H1 (cell line): ENCODE measurements at regions not wholly inside any gene's neighbourhood (a gene's known extent, or its start where the extent isn't known, plus 50 kb on each side); places are given as distances from the start of the nearest gene placed in this dataset.
"Not testable (repeated sequence)": the region's sequence is repeated elsewhere in the genome, so short reads cannot be mapped to it uniquely, and the experiment has no call there.

Experiments
- CTCF ChIA-PET: fragments of 300-600 bp; sonication (Branson Sonifier 250); formaldehyde crosslinking; loops from one replicate; lab custom pipeline; 2021; ENCODE audit not compliant: partially characterized antibody; lab: Charles Lee
- POLR2A ChIA-PET: fragments of 300-600 bp; sonication (Branson Sonifier 250); formaldehyde crosslinking; loops from one replicate; lab custom pipeline; 2021; ENCODE audit warnings: inconsistent platforms; ENCODE audit not compliant: partially characterized antibody; lab: Charles Lee
- DNase-seq, 2 experiments: peaks; one replicate each; pipeline versions ENCODE4 v3.0.0 to v3.0.0-alpha.2; 2010 to 2022; ENCODE audit warnings: low spot score in 2 of 2, low read depth in 1 of 2, mixed read lengths in 1 of 2
- FAIRE-seq: peaks from 2 replicates; lab custom pipeline; 2011; peaks lifted over from hg19 to GRCh38; lab: Jason Lieb, UNC
- H2AFZ ChIP-seq: 2 replicates; pipeline ENCODE4 v1.8.1; 2012; ENCODE audit warnings: low read length, inconsistent platforms
- H2AK5ac ChIP-seq: 2 replicates; pipeline ENCODE4 v1.6.1; 2013; ENCODE audit warnings: low read depth, low read length
- H2BK120ac ChIP-seq: replicated peaks from 2 replicates; pipeline ENCODE3; 2013; ENCODE audit warnings: low read depth, low read length, inconsistent platforms
- H2BK12ac ChIP-seq: 2 replicates; pipeline ENCODE4 v1.6.1; 2013; ENCODE audit warnings: low read depth, low read length
- H2BK15ac ChIP-seq: 2 replicates; pipeline ENCODE4 v1.6.1; 2013; ENCODE audit warnings: low read length
- H2BK20ac ChIP-seq: 2 replicates; pipeline ENCODE4 v1.6.1; 2013; ENCODE audit warnings: low read length
- H2BK5ac ChIP-seq: 2 replicates; pipeline ENCODE4 v1.6.1; 2013; ENCODE audit warnings: low read depth, low read length
- H3K14ac ChIP-seq: 2 replicates; pipeline ENCODE4 v1.6.1; 2013; ENCODE audit warnings: inconsistent platforms; ENCODE audit not compliant: insufficient read length
- H3K18ac ChIP-seq: 2 replicates; pipeline ENCODE4 v1.6.1; 2013; ENCODE audit warnings: low read length; ENCODE audit errors: extremely low read depth
- H3K23ac ChIP-seq: 2 replicates; pipeline ENCODE4 v1.6.1; 2013; ENCODE audit warnings: inconsistent platforms; ENCODE audit not compliant: insufficient read length
- H3K23me2 ChIP-seq: 2 replicates; pipeline ENCODE4 v1.6.1; 2013; ENCODE audit warnings: low read depth, low read length
- H3K27ac ChIP-seq: 2 replicates; pipeline ENCODE4 v1.6.1; 2011; ENCODE audit warnings: low read depth, low read length, inconsistent platforms
- H3K27me3 ChIP-seq, 4 experiments: replicated peaks in 1 of 4; 1 replicate in 1 of 4; 2 replicates in 3 of 4; pipeline versions ENCODE4 v1.6.1 to v1.8.1; 2011 to 2013; ENCODE audit warnings: low read length in 3 of 4, mild to moderate bottlenecking in 3 of 4, inconsistent platforms in 2 of 4, mixed read lengths in 2 of 4, moderate library complexity in 1 of 4; ENCODE audit not compliant: control insufficient read depth in 3 of 4, insufficient read depth in 3 of 4; ENCODE audit errors: extremely low read depth in 1 of 4
- H3K36me3 ChIP-seq, 4 experiments: 2 replicates each; pipeline versions ENCODE4 v1.6.1 to v1.8.1; 2011 to 2013; ENCODE audit warnings: mild to moderate bottlenecking in 4 of 4, low read length in 3 of 4, moderate library complexity in 2 of 4, control low read depth in 1 of 4, inconsistent platforms in 1 of 4; ENCODE audit not compliant: insufficient read depth in 4 of 4, control insufficient read depth in 2 of 4
- H3K4ac ChIP-seq: replicated peaks from 2 replicates; pipeline ENCODE3; 2013; ENCODE audit warnings: low read length, low read depth, mixed read lengths, inconsistent platforms; ENCODE audit not compliant: insufficient read length
- H3K4me1 ChIP-seq, 4 experiments: replicated peaks in 1 of 4; 1 replicate in 1 of 4; 2 replicates in 3 of 4; pipeline versions ENCODE4 v1.6.1 to v1.8.1; 2011 to 2013; ENCODE audit warnings: low read length in 3 of 4, inconsistent platforms in 2 of 4, mixed read lengths in 1 of 4; ENCODE audit not compliant: insufficient read depth in 4 of 4, control insufficient read depth in 3 of 4
- H3K4me2 ChIP-seq, 2 experiments: 2 replicates each; pipeline versions ENCODE4 v1.6.1 to v1.8.1; 2011 to 2013; ENCODE audit warnings: low read depth in 2 of 2, low read length in 2 of 2, control low read depth in 1 of 2, inconsistent platforms in 1 of 2, mild to moderate bottlenecking in 1 of 2; ENCODE audit not compliant: insufficient read depth in 1 of 2
- H3K4me3 ChIP-seq, 4 experiments: fragments of 200-600, 300-600 bp in 1 of 4; sonication (generic), shearing (Covaris generic), sonication (Bioruptor Twin) in 1 of 4; 2 replicates each; pipeline versions ENCODE4 v1.5.1 to v1.8.1; 2011 to 2016; ENCODE audit warnings: low read length in 4 of 4, low read depth in 3 of 4, control low read depth in 2 of 4, inconsistent platforms in 2 of 4, mild to moderate bottlenecking in 2 of 4, mixed read lengths in 1 of 4, moderate library complexity in 1 of 4; ENCODE audit not compliant: insufficient read depth in 2 of 4; ENCODE audit errors: extremely low read depth in 1 of 4
- H3K56ac ChIP-seq: replicated peaks from 2 replicates; pipeline ENCODE3; 2013; ENCODE audit warnings: low read depth, mild to moderate bottlenecking, mixed read lengths, low read length, inconsistent platforms; ENCODE audit not compliant: insufficient read length
- H3K79me1 ChIP-seq: 2 replicates; pipeline ENCODE4 v1.6.1; 2013; ENCODE audit warnings: low read depth, low read length, control low read depth
- H3K79me2 ChIP-seq, 2 experiments: 2 replicates each; pipeline versions ENCODE4 v1.6.1 to v1.8.1; 2012 to 2013; ENCODE audit warnings: low read length in 2 of 2, mild to moderate bottlenecking in 2 of 2, inconsistent platforms in 1 of 2; ENCODE audit not compliant: insufficient read depth in 2 of 2, control insufficient read depth in 1 of 2
- H3K9ac ChIP-seq, 4 experiments: replicated peaks in 1 of 4; 1 replicate in 1 of 4; 2 replicates in 3 of 4; pipeline versions ENCODE4 v1.6.1 to v1.8.1; 2011 to 2013; ENCODE audit warnings: low read depth in 3 of 4, low read length in 3 of 4, control low read depth in 2 of 4, mild to moderate bottlenecking in 2 of 4, moderate library complexity in 2 of 4, inconsistent platforms in 1 of 4; ENCODE audit errors: extremely low read depth in 1 of 4
- H3K9me3 ChIP-seq, 2 experiments: 2 replicates each; pipeline versions ENCODE4 v1.6.1 to v1.8.1; 2012 to 2013; ENCODE audit warnings: mild to moderate bottlenecking in 2 of 2, moderate library complexity in 2 of 2, control low read depth in 1 of 2, inconsistent platforms in 1 of 2, low read depth in 1 of 2, low read length in 1 of 2, mixed read lengths in 1 of 2; ENCODE audit not compliant: insufficient read depth in 2 of 2
- H4K20me1 ChIP-seq, 2 experiments: replicated peaks in 1 of 2; 2 replicates each; pipeline versions ENCODE3 to v1.8.1; 2011 to 2013; ENCODE audit warnings: inconsistent platforms in 2 of 2, low read length in 2 of 2, mild to moderate bottlenecking in 1 of 2; ENCODE audit not compliant: insufficient read depth in 2 of 2, control insufficient read depth in 1 of 2
- H4K5ac ChIP-seq: 2 replicates; pipeline ENCODE4 v1.6.1; 2013; ENCODE audit warnings: low read length, low read depth, mixed read lengths, inconsistent platforms; ENCODE audit not compliant: insufficient read length
- H4K8ac ChIP-seq: 2 replicates; pipeline ENCODE4 v1.8.0; 2013; ENCODE audit warnings: mild to moderate bottlenecking, moderate library complexity, low read length, inconsistent platforms; ENCODE audit not compliant: insufficient read depth; ENCODE audit errors: extremely low read depth
- H4K91ac ChIP-seq: replicated peaks from 2 replicates; pipeline ENCODE3; 2013; ENCODE audit warnings: low read length, mixed read lengths, inconsistent platforms; ENCODE audit not compliant: insufficient read length
- POU5F1 ChIP-seq: IDR thresholded peaks from 2 replicates; pipeline ENCODE4 v1.6.1; 2011; ENCODE audit warnings: low read depth, mild to moderate bottlenecking, low read length, moderate library complexity
- WGBS, 2 experiments: shearing (Covaris generic) in 1 of 2; methylation state at CpG; one replicate each; pipeline versions ENCODE4 v1.1.6 to v1.1.7; 2013 to 2015; ENCODE audit warnings: low lambda C conversion rate in 2 of 2, mixed read lengths in 2 of 2, inconsistent platforms in 1 of 2, low coverage in 1 of 2, missing lambda C conversion rate in 1 of 2; ENCODE audit not compliant: insufficient replicate concordance in 2 of 2, insufficient coverage in 1 of 2, insufficient read length in 1 of 2; ENCODE audit errors: extremely low coverage in 1 of 2, missing lambda C conversion rate in 1 of 2; 5-methylcytosine and 5-hydroxymethylcytosine counted together

GRCh38 chr6:165837948-165838745, 175.1 kb upstream of the PDE10A start (continued):
- no peak for TF ChIP-seq POU5F1
- TF ChIP-seq, all 59 proteins: peak for 0

DNA sequence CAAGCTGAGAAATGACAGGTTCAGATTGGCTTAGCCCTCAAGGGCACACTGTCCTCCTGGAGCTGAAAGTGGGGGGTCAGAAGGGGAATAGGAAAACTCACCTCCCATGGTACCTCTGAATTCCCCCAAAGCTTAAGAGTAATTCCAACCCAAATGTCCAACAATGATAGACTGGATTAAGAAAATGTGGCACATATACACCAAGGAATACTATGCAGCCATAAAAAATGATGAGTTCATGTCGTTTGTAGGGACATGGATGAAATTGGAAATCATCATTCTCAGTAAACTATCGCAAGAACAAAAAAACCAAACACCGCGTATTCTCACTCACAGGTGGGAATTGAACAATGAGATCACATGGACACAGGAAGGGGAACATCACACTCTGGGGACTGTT, 173.6 kb upstream of the PDE10A start:
- H3K23ac ChIP-seq, H3K4me1 ChIP-seq, H3K4ac ChIP-seq, H3K9ac ChIP-seq, H2AFZ ChIP-seq, H2BK12ac ChIP-seq, H4K8ac ChIP-seq, H3K4me3 ChIP-seq, H3K27me3 ChIP-seq, H3K9me3 ChIP-seq, H3K4me2 ChIP-seq, H2BK120ac ChIP-seq, H2BK15ac ChIP-seq, H3K79me1 ChIP-seq, POLR2A ChIA-PET, H2BK20ac ChIP-seq, H3K27ac ChIP-seq, H2BK5ac ChIP-seq, H4K5ac ChIP-seq, H3K79me2 ChIP-seq, H4K20me1 ChIP-seq, H3K23me2 ChIP-seq, DNase-seq, H3K18ac ChIP-seq, H2AK5ac ChIP-seq, H3K14ac ChIP-seq, H3K36me3 ChIP-seq, H4K91ac ChIP-seq, FAIRE-seq, H3K56ac ChIP-seq: not testable (repeated sequence)
- 94% methylated on average over 4 of the region's 4 CpGs; no CpG with 5 or more reads in 1 of the 2 experiments for WGBS, 2 experiments
- CTCF ChIA-PET: interaction anchor here (0.5 to 2.5 kb wide), 3 partner anchors 11 to 182 kb away, joined by 3 to 14 read pairs (median 8); no protein-coding TSS in a partner anchor
